HG02642 (cell line): ENCODE measurements at regions not wholly inside any gene's neighbourhood (a gene's known extent, or its start where the extent isn't known, plus 50 kb on each side); places are given as distances from the start of the nearest gene placed in this dataset.

Experiments used
- ATAC-seq: cut with Tn5 transposase; IDR thresholded peaks from one replicate; pipeline ENCODE4 v1.9.1; 2021; ENCODE audit warnings: mild to moderate bottlenecking; ENCODE audit not compliant: unreplicated experiment, poor library complexity

DNA sequence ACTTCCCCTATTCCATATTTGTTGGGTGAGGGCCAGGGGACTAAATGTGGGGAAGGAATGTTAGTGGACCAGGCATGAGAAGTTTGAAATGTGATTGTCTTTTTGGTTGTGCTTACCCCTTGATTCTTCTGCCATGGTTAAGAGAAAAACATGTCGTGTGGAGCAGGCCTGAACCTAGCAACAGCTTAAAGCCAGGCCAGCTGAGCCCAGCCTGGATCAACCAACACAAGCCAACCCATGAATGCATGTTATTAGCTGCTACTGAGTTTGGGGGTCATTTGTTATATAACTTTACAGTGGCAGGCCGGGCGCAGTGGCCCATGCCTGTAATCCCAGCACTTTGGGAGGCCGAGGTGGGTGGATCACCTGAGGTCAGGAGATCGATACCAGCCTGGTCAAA, 52.4 kb upstream of the TRIO start:
- no peak for ATAC-seq

DNA sequence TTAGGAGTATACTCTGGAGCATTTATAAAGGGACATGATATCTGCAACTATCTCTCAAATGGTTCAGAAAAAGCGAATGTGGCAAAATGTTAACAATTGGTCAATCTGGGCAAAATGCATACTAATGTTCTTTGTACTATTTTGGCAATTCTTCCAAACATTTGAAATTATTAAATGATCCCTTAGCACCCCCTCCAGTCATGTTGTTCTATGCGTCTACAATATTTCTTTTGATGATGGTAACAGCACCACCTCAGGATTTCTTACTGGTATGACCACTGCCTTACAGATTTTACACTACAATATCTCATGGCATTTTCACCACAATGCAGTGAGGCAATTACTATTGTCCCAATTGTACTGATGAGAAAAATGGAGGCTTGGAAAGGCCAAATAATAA, 52.9 kb upstream of the TRIO start:
- ATAC-seq, result no peak

DNA sequence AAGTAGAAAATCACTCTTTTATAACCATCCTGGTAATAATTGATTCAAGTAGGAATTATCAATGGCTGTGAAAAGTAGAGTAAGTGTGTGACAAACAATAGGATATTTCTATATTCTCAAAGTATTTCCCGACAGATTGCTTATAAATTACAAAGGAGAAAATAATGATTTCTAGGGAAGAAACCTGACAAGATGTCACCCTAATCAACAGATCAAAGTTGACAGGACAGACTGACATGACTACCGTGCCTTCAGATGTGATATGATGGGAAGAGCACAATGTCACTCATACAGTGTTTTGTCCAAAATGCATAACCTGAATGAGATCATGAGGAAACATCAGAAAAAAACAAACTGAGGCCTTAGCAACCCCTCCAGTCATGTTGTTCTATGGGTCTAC, 53.9 kb upstream of the TRIO start:
- no peak for ATAC-seq

DNA sequence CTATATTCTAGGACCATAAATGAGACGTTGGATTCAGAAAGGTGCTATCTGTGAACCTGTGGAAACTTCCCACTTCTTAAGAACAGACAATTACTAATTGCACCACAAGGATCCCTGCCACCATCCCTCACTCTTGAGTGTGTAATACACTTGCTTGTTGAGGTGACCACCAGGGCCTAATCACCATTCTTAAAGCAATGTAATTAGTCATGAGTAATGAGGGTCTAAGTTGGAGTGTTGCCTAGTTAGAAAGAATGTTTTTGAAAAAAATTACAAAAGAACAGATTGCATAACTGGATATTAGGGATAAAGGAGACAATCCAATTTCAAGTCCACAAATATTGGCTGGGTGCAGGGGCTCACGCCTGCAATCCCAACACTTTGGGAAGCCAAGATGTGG, 56.9 kb upstream of the TRIO start:
- ATAC-seq, result no peak

DNA sequence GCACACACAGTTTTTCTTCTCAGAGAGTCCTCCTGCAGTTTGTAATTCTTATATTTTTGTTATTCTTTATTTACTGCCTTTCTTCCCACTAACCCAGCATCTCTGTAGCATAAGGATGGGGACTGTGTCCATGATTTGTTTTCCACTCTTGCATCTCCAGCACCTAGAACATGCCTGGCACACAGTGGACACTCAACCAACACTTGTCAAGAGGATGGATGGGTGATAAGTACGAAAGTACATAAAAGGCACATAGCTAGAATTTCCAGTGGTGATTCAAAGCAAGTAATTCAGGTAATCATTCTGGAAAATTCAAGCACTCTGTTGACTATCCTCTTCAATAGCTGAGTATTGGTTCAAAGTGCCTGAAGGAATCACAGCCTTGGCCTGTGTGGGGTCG, 60.2 kb upstream of the TRIO start:
- no peak for ATAC-seq

DNA sequence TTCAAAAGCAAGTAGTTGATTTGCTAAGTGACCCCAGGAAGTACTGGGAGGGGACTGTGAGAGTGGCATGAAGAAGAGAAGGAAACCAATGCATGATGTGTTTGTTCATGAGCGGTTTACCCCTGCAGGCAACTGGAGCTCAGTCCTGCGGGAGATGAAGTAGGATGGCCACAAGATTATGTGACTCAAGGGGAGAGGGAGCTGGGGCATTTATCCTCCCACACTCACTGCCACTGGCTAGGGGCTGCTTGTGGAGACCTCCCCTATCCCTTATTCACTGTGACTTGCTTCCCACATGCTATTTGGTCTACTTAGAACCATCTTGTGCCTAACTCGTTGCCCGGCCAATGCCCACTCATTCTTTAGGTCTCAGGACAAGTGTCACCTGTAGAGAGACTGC, 60.6 kb upstream of the TRIO start:
- ATAC-seq, result no peak

DNA sequence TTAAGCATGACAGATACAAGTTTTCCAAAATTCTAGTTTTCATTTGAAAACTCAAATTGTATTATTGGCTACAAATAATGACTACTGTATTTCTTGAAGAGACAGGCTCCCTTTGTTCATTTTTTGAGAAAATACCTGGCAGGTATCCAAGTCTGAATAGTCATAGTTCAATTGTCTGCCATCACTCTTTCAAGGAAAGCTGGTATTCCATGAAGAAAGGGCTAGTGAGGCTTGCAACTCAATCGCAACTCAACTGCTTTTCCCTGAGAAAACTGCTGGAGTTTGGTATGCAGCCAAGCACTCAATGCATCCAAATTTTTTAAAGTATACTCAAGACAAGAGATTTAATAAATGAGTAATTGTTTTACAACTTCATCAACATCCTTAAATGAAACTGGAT, 61.4 kb upstream of the TRIO start:
- ATAC-seq, result no peak

DNA sequence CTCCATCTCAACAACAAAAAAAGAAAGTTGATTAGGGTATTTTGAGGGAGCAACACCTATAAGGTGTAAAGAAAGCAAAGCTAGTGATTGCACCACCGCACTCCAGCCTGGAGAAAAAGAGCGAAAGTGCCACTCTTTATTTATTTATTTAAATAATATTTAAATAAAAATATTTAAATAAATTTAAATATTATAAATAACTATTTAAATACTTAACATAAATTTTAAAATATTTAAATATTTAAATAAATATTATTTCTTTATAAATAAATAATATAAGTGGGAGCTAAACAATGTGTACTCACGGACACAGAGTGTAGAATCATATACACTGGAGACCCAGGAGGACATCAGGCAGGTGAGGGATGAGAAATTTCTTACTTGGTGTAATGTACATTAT, 64.4 kb upstream of the TRIO start:
- no peak for ATAC-seq

DNA sequence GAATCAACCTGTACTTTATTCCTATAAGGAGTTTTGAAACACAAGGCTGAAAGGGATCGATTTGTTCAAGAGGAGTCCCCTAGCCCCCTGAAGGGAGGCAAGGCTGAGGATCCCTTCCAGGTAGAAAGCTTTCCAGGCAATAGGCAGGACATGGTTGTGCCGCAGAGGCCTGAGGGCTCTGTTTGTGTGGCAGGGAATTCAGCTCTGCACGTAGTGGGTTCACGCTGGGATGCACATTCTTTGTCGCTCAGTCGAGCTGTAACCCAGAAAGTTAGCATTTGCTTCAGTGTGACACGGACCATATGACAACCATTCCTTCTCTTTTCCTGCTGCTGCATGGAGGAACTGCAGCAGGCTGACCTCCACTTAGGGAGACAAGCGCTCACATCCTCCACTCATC, 65.6 kb upstream of the TRIO start:
- ATAC-seq, result no peak

DNA sequence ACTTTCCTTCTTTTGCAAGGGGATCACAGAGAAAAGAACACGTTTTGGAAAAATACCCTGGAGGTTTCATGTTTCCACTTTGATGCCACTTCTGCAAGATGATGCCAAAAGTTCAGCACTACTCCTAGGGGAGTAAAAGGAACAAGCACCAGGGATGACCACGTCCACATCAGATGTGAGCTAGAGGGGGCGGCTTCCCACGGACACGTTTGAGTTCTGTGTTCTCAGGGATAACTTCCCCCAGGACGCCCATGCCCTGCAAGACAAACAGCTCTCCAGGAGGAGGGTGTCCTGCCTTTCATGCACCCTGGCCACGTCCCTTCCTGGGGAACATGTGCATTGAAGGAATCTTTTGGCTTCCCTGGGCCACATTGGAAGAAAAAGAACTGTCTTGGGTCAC, 66.6 kb upstream of the TRIO start:
- no peak for ATAC-seq

DNA sequence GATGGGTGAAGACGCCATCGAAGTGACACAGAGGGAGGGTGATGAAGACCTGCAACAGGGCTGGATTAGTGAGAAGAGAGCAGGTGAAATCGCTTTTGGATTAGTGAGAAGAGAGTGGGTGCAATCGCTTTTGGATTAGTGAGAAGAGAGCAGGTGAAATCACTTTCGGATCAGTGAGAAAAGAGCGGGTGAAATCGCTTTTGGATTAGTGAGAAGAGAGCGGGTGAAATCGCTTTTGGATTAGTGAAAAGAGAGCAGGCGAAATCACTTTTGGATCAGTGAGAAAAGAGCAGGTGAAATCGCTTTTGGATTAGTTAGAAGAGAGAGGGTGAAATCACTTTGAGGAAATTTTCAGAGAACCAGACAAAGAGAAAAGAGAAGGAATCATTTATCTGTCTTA, 67.2 kb upstream of the TRIO start:
- ATAC-seq, result no peak

DNA sequence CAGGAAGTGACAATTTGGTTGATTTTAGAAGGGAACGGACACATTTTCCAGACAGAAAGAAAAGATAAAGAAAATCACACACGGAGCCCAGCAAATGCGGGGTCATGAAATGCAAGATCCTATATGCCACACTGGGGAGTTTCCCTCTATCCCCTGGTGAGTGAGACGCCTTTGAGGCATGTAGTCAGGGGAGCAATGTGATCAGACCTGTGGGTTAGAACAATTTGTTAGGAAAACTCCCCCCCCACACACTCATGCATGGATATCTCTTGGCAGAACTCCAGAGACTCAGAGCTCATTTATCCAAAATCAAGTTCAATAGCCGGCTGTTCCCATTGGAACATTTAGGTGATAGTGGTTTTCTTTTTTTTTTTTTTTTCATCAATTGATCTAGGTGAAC, 71.7 kb upstream of the TRIO start:
- no peak for ATAC-seq

DNA sequence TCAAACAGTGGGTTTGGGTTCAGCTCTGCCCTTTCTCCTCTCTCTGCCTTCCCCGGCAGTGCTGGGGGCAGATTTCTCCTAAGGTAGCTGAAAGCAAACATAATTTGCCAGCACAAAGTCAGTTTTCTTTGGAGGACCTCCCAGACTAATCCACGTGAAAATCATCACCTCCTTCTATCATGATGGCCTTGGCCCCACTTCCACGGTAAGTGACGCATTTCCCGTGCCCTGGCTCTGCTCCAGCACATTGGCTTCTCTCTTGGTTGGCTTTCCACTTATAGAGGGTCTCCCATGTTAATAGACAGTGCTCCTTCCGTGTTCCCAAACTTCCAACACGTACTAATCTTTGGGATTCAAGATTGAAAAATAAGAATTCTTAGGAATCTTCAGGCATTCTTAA, 74.1 kb upstream of the TRIO start:
- no peak for ATAC-seq

DNA sequence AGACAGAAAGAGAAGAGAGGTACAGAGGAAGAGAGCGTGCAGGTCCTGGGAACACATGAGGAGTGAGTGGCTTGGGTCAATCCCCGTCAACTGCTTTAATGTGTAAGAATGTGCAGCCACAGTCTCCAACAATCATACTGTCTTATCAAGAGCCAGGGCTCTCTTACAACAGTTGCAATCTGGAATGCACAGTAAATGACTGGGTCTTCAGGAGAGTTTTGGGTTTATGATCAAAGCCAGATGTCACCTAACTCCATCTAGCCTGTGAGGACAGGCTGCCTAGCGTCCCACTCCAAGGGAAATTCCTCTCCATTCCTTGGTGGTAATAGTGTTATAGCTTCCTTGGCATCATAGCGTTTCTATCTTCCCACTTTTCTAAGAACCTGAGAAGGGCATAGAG, 75.0 kb upstream of the TRIO start:
- no peak for ATAC-seq

DNA sequence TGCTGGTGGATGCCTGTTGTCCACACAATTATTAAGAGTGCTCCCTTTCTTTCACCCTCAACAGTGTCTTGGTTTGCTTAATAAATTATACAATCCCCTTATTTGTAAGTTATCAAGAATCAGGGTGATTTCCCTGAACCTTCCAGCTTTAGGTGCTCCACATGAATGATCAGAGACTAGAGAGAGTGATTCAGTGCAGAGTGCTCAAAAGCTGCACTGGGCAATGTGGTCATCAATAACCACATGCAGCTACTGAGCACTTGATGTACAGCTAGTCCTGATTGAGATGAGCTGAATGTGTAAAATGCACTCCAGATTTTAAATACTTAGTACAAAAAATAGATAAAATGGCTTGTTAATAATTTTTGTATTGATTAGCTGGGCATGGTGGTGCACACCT, 76.8 kb upstream of the TRIO start:
- ATAC-seq, result no peak

DNA sequence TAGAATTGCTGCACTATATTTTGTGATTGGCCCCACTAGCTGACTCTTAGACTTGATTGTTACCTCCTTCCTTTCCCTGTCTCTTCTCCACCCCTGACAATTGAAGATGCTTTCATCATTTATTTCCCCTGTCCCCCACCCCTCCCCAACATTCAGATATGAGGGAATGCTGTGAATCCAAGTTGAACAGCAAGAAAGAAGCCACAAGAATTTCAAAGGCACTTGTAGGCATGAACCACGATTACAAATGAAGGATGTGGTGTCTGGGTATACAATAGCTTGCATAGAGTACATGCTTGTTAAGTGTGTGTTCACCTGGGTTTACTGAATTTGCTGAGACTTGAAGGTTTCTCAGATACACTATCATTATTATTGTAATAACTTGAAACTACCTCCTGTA, 78.3 kb upstream of the TRIO start:
- ATAC-seq, result no peak

DNA sequence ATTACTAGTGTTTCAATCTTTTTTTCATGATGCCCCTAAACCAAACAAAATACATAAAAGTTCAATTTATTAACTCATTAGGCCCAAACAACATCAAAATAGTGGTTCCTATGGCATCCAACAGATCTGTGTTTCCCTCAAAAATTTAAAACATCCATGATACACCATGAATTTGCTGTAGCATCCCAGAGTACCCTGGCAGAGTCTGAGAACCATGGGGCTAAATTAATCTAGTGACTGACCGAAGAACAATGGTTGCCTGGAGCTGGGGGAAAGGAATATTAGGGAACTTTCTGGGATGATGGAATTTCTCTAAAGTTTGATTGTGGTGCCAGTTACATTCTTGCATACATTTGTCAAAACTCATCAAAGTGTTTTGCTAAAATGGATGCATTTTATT, 79.5 kb upstream of the TRIO start:
- ATAC-seq, result no peak

DNA sequence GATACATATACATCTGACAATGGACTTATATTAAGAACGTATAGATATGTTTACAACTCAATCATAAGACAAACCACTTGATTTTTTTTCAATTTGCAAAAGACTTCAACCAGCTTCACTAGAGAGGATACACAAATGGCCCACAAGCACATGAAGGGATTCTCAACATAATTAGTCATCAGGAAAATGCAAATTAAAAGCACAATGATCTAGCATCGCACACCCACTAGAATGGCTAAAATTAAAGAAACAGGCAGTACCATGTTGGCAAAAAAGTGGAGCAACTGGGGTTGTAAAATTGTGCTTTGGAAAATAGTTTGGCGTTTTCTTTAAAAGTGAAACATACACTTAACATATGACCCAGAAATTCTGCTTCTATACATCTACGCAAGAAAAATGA, 80.0 kb upstream of the TRIO start:
- no peak for ATAC-seq

DNA sequence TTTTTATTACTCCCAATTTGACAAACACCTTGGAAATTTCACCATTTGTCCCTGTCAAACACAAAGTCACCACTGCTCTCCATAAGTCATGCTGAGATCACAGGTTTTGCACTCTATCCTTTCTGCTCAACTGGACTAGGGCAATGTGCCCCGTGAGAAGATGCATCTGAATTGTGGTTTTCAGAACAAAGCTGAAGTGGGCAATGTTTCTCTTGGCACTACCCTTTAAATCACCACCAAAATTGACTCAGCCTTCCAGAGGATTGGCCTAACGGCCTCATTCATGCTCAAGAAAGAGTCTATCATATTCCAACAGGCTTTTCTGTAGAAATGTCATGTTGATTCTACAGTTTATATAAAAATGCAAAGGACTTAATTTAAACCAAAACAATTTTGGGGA, 81.0 kb upstream of the TRIO start:
- no peak for ATAC-seq

DNA sequence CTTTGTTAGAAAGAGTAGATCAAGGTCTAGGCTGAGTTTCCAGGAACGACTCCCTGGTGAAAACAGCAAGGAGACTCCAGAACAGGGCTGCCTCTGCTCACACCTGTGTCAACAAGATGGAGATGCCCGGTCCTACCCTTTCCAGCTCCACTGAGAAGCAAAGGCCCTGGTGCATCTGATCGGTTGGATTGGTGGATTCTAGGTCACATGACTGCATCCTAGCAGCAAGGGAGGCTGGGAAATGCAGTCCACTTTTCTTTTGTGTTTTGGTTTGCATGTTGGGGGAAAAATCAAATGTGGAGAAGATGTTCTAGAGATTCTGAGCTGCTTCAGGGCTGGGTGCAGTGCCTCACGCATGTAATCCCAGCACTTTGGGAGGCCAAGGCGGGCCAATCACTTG, 82.0 kb upstream of the TRIO start:
- no peak for ATAC-seq

DNA sequence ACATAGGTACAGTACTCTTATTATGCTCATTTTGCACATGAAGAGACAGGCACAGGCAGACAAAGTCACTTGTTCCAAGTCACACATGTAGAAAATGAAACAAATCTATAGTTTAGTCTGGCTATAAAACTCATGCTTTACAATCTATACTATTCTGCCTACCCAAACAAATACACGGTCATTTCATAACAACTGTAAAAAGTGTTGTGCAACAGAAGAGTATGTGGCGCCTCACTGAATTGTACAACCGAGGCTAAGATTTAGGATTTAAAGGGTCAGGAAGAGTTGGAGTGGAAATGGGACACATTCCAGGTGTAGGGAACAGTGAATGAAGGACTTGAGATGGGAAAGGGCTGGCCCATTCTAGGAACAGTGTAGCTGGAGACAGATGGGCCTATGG, 82.9 kb upstream of the TRIO start:
- no peak for ATAC-seq

DNA sequence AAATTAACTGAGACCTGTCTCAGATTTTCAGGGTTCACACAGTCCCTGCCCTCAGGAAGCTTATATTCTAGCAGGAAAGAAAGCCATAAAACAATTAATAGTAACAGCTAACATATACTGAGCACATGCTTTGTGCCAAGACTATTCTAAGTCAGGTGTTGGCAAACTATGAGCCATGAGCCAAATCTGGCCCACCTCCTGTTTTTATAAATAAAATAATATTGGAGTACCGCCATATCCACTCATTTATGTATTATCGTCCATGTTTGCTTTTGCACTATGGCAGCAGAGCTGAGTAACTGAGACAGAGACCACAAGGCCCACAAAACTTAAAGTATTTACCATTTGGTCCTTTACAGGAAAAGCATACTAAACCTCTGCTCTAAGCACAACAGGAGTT, 83.3 kb upstream of the TRIO start:
- ATAC-seq, result no peak

DNA sequence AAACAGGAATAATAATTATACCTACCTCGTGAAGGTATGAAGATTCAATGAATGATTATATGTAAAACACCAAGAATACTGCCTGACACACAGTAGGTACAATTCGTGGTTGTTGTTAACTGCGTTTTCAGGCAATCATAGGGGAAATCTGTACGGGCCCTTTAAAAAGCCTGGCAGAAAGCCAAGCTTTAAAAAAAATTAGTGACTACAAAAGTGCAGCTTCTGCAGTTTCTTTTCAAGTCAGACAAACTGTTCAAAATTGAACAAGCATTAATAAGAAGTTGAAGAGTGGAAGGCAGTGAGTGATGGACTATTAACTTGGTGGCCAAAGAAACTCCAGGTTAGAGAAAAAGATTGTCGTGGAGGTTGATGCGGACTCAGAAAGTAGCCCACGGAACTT, 85.9 kb upstream of the TRIO start:
- ATAC-seq, result no peak

DNA sequence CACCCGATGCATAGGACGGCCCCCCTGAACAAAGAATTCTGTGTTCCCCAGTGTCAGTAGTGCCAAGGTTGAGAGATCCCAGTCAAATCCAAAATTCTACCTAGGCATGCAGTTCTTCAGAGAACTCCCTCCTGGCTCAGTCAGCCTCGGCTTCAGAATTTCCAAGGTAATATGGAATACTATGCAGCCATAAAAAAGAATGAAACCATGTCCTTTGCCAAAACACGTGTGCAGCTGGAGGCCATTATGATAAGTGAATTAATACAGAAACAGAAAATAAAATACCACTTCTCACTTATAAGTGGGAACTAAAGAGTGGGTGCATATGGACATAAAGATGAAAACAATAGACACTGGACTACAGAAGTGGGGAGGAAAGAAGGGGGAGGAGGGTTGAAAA, 87.1 kb upstream of the TRIO start:
- ATAC-seq, result no peak
